ENCODE measurements at regions not wholly inside any gene's neighbourhood (a gene's known extent, or its start where the extent isn't known, plus 50 kb on each side); places are given as distances from the start of the nearest gene placed in this dataset.

- peak; percentile 78 for TF ChIP-seq CTCF (conservative IDR thresholded peaks at IDR 0.05)
- TF ChIP-seq EZH2 (IDR thresholded peaks at IDR 0.05; ENCODE audit: low read depth): no peak
Measured at GRCh38 chr16:27639561-27640276, 89.8 kb downstream of the KATNIP start.

Data from PC-9 (cell line).